Stromal cell of bone marrow (primary cell): ENCODE measurements at regions not wholly inside any gene's neighbourhood (a gene's known extent, or its start where the extent isn't known, plus 50 kb on each side); places are given as distances from the start of the nearest gene placed in this dataset.
"Not testable (repeated sequence)": the region's sequence is repeated elsewhere in the genome, so short reads cannot be mapped to it uniquely, and the experiment has no call there.

Experiments used
- DNase-seq: peaks from one replicate; pipeline ENCODE4 v3.0.0-alpha.2; 2012; ENCODE audit warnings: low read depth

- no peak for DNase-seq
Observed at GRCh38 chr10:57168611-57169240, 807.7 kb upstream of the ZWINT start.

- DNase-seq = no peak
Observed at GRCh38 chr10:57165671-57166070, 804.6 kb upstream of the ZWINT start.

- DNase-seq = no peak
Observed at GRCh38 chr10:57162231-57162630, 801.2 kb upstream of the ZWINT start.

GRCh38 chr10:57161157-57161556, 800.1 kb upstream of the ZWINT start:
- no peak for DNase-seq

GRCh38 chr10:57145548-57145947, 784.5 kb upstream of the ZWINT start:
- no peak for DNase-seq

- DNase-seq = no peak
Observed at GRCh38 chr10:57142925-57143576, 782.0 kb upstream of the ZWINT start.

GRCh38 chr10:57141708-57142107, 780.6 kb upstream of the ZWINT start:
- DNase-seq = no peak

- no peak for DNase-seq
Observed at GRCh38 chr10:57119684-57120083, 758.6 kb upstream of the ZWINT start.

GRCh38 chr10:57113545-57113944, 752.5 kb upstream of the ZWINT start:
- no peak for DNase-seq

- DNase-seq = no peak
Observed at GRCh38 chr10:57102236-57102635, 741.2 kb upstream of the ZWINT start.

GRCh38 chr10:57098146-57098545, 737.1 kb upstream of the ZWINT start:
- no peak for DNase-seq

- DNase-seq = no peak
Observed at GRCh38 chr10:57096044-57096443, 735.0 kb upstream of the ZWINT start.

GRCh38 chr10:57094965-57095364, 733.9 kb upstream of the ZWINT start:
- no peak for DNase-seq

- no peak for DNase-seq
Observed at GRCh38 chr10:57094083-57094482, 733.0 kb upstream of the ZWINT start.

- no peak for DNase-seq
Observed at GRCh38 chr10:57053530-57053929, 692.5 kb upstream of the ZWINT start.

- no peak for DNase-seq
Observed at GRCh38 chr10:57049096-57049495, 688.0 kb upstream of the ZWINT start.

GRCh38 chr10:57038531-57038930, 677.5 kb upstream of the ZWINT start:
- DNase-seq = no peak

GRCh38 chr10:57035310-57035709, 674.3 kb upstream of the ZWINT start:
- DNase-seq = no peak

- DNase-seq = not testable (repeated sequence)
Observed at GRCh38 chr10:57032301-57032700, 671.2 kb upstream of the ZWINT start.

- no peak for DNase-seq
Observed at GRCh38 chr10:57031346-57031745, 670.3 kb upstream of the ZWINT start.

GRCh38 chr10:57026307-57026706, 665.2 kb upstream of the ZWINT start:
- no peak for DNase-seq

GRCh38 chr10:57023626-57024025, 662.6 kb upstream of the ZWINT start:
- DNase-seq = no peak

GRCh38 chr10:57018452-57018851, 657.4 kb upstream of the ZWINT start:
- DNase-seq = no peak
